ENCODE measurements at regions not wholly inside any gene's neighbourhood (a gene's known extent, or its start where the extent isn't known, plus 50 kb on each side); places are given as distances from the start of the nearest gene placed in this dataset.

- DNase-seq (ENCODE audit: low read depth) = peak; percentile 3
- TF ChIP-seq CTCF (IDR thresholded peaks at IDR 0.05; ENCODE audit: insufficient read depth, low read depth, low read length) = no peak
- no peak overlapping the region for H3K4me3 ChIP-seq (ENCODE audit: low read depth, low read length)
Observed at GRCh38 chr7:42414941-42415505, 178.0 kb upstream of the GLI3 start.

- no peak overlapping the region for H3K4me3 ChIP-seq (ENCODE audit: low read depth, low read length)
- no peak for DNase-seq (ENCODE audit: low read depth)
- no peak for TF ChIP-seq CTCF (IDR thresholded peaks at IDR 0.05; ENCODE audit: insufficient read depth, low read depth, low read length)
Observed at GRCh38 chr7:42414028-42414427, 177.0 kb upstream of the GLI3 start.

- TF ChIP-seq CTCF (IDR thresholded peaks at IDR 0.05; ENCODE audit: insufficient read depth, low read depth, low read length) = no peak
- no peak for DNase-seq (ENCODE audit: low read depth)
- no peak overlapping the region for H3K4me3 ChIP-seq (ENCODE audit: low read depth, low read length)
Observed at GRCh38 chr7:42409296-42409695, 172.3 kb upstream of the GLI3 start.

GRCh38 chr7:42407833-42408232 is 170.8 kb upstream of the GLI3 start:
- no peak overlapping the region for H3K4me3 ChIP-seq (ENCODE audit: low read depth, low read length)
- TF ChIP-seq CTCF (IDR thresholded peaks at IDR 0.05; ENCODE audit: insufficient read depth, low read depth, low read length) = no peak
- DNase-seq (ENCODE audit: low read depth) = peak; percentile 17

- no peak overlapping the region for H3K4me3 ChIP-seq (ENCODE audit: low read depth, low read length)
- DNase-seq (ENCODE audit: low read depth) = no peak
- TF ChIP-seq CTCF (IDR thresholded peaks at IDR 0.05; ENCODE audit: insufficient read depth, low read depth, low read length) = no peak
Observed at GRCh38 chr7:42407021-42407710, 170.2 kb upstream of the GLI3 start.

GRCh38 chr7:42406358-42406757 is 169.3 kb upstream of the GLI3 start:
- TF ChIP-seq CTCF (IDR thresholded peaks at IDR 0.05; ENCODE audit: insufficient read depth, low read depth, low read length) = no peak

GRCh38 chr7:42405782-42406181 is 168.8 kb upstream of the GLI3 start:
- H3K4me3 ChIP-seq (ENCODE audit: low read depth, low read length) = no peak overlapping the region
- TF ChIP-seq CTCF (IDR thresholded peaks at IDR 0.05; ENCODE audit: insufficient read depth, low read depth, low read length) = no peak
- no peak for DNase-seq (ENCODE audit: low read depth)

More at GRCh38 chr7:42406358-42406757, 169.3 kb upstream of the GLI3 start:
- DNase-seq (ENCODE audit: low read depth) = no peak
- H3K4me3 ChIP-seq (ENCODE audit: low read depth, low read length) = no peak overlapping the region

Data from fibroblast of villous mesenchyme (primary cell).